Gastroesophageal sphincter (tissue), 3 donors: ENCODE measurements at regions not wholly inside any gene's neighbourhood (a gene's known extent, or its start where the extent isn't known, plus 50 kb on each side); places are given as distances from the start of the nearest gene placed in this dataset.

Experiments
- POLR2AphosphoS5 ChIP-seq: sonication (generic); formaldehyde crosslinking; IDR thresholded peaks from one replicate; pipeline ENCODE4 v1.6.1; 2017; ENCODE audit warnings: antibody characterized with exemption
- TF ChIP-seq, protein P1 (sequence below), 4 experiments: fragments of 200-600 bp in 2 of 4; fragments of 450-650 bp in 2 of 4; sonication (generic) in 1 of 4; IDR thresholded peaks; one replicate each; pipeline ENCODE4 v1.5.1; 2017 to 2019; ENCODE audit warnings: antibody characterized with exemption in 4 of 4, mild to moderate bottlenecking in 2 of 4, moderate library complexity in 2 of 4

DNA sequence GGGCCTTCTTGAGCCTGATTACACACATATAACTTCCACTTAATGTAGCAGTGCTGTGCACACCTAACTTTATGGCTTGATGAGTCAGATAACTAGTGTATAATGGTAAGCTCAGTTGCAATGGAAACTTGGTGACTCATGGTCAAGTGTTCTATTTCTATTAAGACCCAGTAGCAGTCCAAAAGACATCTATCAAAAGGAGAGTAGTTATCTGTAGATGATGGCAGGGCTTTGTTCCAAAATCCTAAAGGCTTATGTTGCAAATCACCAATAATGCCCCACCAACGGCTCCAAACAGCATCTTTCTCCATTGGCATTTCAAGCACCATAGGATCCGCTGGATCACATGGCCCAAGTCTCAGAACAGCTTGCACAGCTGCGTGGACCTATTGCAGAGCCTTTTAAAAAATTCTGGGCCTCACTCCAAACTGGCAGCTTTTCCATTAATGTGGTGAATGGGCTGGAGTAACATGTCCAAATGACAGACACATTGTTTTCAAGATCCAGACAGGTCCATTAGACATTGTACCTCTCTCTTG is 566.8 kb upstream of the USP24 start:
- TF ChIP-seq, protein P1, sequence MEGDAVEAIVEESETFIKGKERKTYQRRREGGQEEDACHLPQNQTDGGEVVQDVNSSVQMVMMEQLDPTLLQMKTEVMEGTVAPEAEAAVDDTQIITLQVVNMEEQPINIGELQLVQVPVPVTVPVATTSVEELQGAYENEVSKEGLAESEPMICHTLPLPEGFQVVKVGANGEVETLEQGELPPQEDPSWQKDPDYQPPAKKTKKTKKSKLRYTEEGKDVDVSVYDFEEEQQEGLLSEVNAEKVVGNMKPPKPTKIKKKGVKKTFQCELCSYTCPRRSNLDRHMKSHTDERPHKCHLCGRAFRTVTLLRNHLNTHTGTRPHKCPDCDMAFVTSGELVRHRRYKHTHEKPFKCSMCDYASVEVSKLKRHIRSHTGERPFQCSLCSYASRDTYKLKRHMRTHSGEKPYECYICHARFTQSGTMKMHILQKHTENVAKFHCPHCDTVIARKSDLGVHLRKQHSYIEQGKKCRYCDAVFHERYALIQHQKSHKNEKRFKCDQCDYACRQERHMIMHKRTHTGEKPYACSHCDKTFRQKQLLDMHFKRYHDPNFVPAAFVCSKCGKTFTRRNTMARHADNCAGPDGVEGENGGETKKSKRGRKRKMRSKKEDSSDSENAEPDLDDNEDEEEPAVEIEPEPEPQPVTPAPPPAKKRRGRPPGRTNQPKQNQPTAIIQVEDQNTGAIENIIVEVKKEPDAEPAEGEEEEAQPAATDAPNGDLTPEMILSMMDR (IDR thresholded peaks at IDR 0.05): no peak
- TF ChIP-seq POLR2AphosphoS5: peak; percentile 25
